ENCODE measurements at regions not wholly inside any gene's neighbourhood (a gene's known extent, or its start where the extent isn't known, plus 50 kb on each side); places are given as distances from the start of the nearest gene placed in this dataset.
"Not testable (repeated sequence)": the region's sequence is repeated elsewhere in the genome, so short reads cannot be mapped to it uniquely, and the experiment has no call there.

GRCh38 chr18:34534642-34535041 lies 175.5 kb upstream of the DTNA start:
- not testable (repeated sequence) for DNase-seq

GRCh38 chr18:34540897-34541296 lies 169.2 kb upstream of the DTNA start:
- DNase-seq = no peak

- no peak for DNase-seq
Measured at GRCh38 chr18:34542625-34543024, 167.5 kb upstream of the DTNA start.

- DNase-seq = no peak
Measured at GRCh38 chr18:34543356-34543755, 166.7 kb upstream of the DTNA start.

GRCh38 chr18:34543945-34544344 lies 166.2 kb upstream of the DTNA start:
- no peak for DNase-seq

- DNase-seq = no peak
Measured at GRCh38 chr18:34544930-34545329, 165.2 kb upstream of the DTNA start.

- no peak for DNase-seq
Measured at GRCh38 chr18:34548120-34548972, 161.8 kb upstream of the DTNA start.

GRCh38 chr18:34548973-34549294 lies 161.2 kb upstream of the DTNA start:
- no peak for DNase-seq

- no peak for DNase-seq
Measured at GRCh38 chr18:34549367-34549766, 160.7 kb upstream of the DTNA start.

- no peak for DNase-seq
Measured at GRCh38 chr18:34550156-34550555, 159.9 kb upstream of the DTNA start.

- DNase-seq = peak; percentile 14 to 78
Measured at GRCh38 chr18:34550902-34551301, 159.2 kb upstream of the DTNA start.

GRCh38 chr18:34551824-34552223 lies 158.3 kb upstream of the DTNA start:
- no peak for DNase-seq

GRCh38 chr18:34562252-34562870 lies 147.7 kb upstream of the DTNA start:
- DNase-seq = no peak

GRCh38 chr18:34567857-34568256 lies 142.2 kb upstream of the DTNA start:
- DNase-seq = no peak

- no peak for DNase-seq
Measured at GRCh38 chr18:34576622-34577021, 133.5 kb upstream of the DTNA start.

- no peak for DNase-seq
Measured at GRCh38 chr18:34583895-34584294, 126.2 kb upstream of the DTNA start.

- no peak for DNase-seq
Measured at GRCh38 chr18:34590503-34590902, 119.6 kb upstream of the DTNA start.

GRCh38 chr18:34591920-34592444 lies 118.1 kb upstream of the DTNA start:
- no peak for DNase-seq

GRCh38 chr18:34592481-34592880 lies 117.6 kb upstream of the DTNA start:
- no peak for DNase-seq

GRCh38 chr18:34592961-34593382 lies 117.1 kb upstream of the DTNA start:
- DNase-seq = peak; percentile 30 to 59

- no peak for DNase-seq
Measured at GRCh38 chr18:34594266-34594665, 115.8 kb upstream of the DTNA start.

- no peak for DNase-seq
Measured at GRCh38 chr18:34595690-34596089, 114.4 kb upstream of the DTNA start.

- DNase-seq = no peak
Measured at GRCh38 chr18:34598120-34598635, 111.9 kb upstream of the DTNA start.

GRCh38 chr18:34600158-34600557 lies 109.9 kb upstream of the DTNA start:
- no peak for DNase-seq
